MM.1S (cell line): ENCODE measurements at regions not wholly inside any gene's neighbourhood (a gene's known extent, or its start where the extent isn't known, plus 50 kb on each side); places are given as distances from the start of the nearest gene placed in this dataset.

Experiments
- DNase-seq: peaks from one replicate; pipeline ENCODE4 v3.0.0-alpha.2; 2015
- H2AFZ ChIP-seq: fragments of 300-600 bp; sonication (generic); 2 replicates; pipeline ENCODE4 v1.6.0; 2016; ENCODE audit warnings: antibody characterized with exemption, low read length
- H3F3A ChIP-seq: fragments of 300-600 bp; sonication (generic); 2 replicates; pipeline ENCODE4 v1.6.1; 2016; ENCODE audit warnings: mild to moderate bottlenecking, antibody characterized with exemption, low read length, moderate library complexity, mixed read lengths; ENCODE audit not compliant: insufficient read depth
- H3K27ac ChIP-seq: fragments of 300-600 bp; sonication (generic); 2 replicates; pipeline ENCODE4 v1.5.1; 2016; ENCODE audit warnings: mild to moderate bottlenecking, low read length
- H3K27me3 ChIP-seq: fragments of 300-600 bp; sonication (generic); replicated peaks from 2 replicates; pipeline ENCODE4 v1.6.0; 2016; ENCODE audit warnings: low read length; ENCODE audit not compliant: insufficient read depth
- H3K36me3 ChIP-seq: fragments of 300-600 bp; sonication (generic); replicated peaks from 2 replicates; pipeline ENCODE4 v1.6.1; 2016; ENCODE audit warnings: mild to moderate bottlenecking, low read length, mixed read lengths; ENCODE audit not compliant: insufficient read depth
- H3K4me1 ChIP-seq: fragments of 300-600 bp; sonication (generic); 2 replicates; pipeline ENCODE4 v1.6.1; 2016; ENCODE audit warnings: low read length, mixed read lengths
- H3K4me2 ChIP-seq: fragments of 300-600 bp; sonication (generic); 2 replicates; pipeline ENCODE4 v1.6.0; 2016; ENCODE audit warnings: low read depth, low read length
- H3K4me3 ChIP-seq: fragments of 300-600 bp; sonication (generic); 2 replicates; pipeline ENCODE4 v1.5.1; 2016; ENCODE audit warnings: low read length, mixed read lengths
- H3K79me2 ChIP-seq: fragments of 300-600 bp; sonication (generic); 2 replicates; pipeline ENCODE4 v1.6.1; 2016; ENCODE audit warnings: mixed run types, low read length, mixed read lengths
- H3K9ac ChIP-seq: fragments of 300-600 bp; sonication (generic); 2 replicates; pipeline ENCODE4 v1.6.1; 2016; ENCODE audit warnings: low read length, mixed read lengths
- H3K9me2 ChIP-seq: fragments of 300-600 bp; sonication (generic); replicated peaks from 2 replicates; pipeline ENCODE4 v1.6.1; 2016; ENCODE audit warnings: mild to moderate bottlenecking, low read length, mixed read lengths; ENCODE audit not compliant: insufficient read depth
- H3K9me3 ChIP-seq: fragments of 300-600 bp; sonication (generic); replicated peaks from 2 replicates; pipeline ENCODE4 v1.6.1; 2016; ENCODE audit warnings: mild to moderate bottlenecking, low read length, mixed read lengths; ENCODE audit not compliant: insufficient read depth
- H4K20me1 ChIP-seq: fragments of 300-600 bp; sonication (generic); 2 replicates; pipeline ENCODE4 v1.6.1; 2016; ENCODE audit warnings: mild to moderate bottlenecking, low read length, moderate library complexity, mixed read lengths; ENCODE audit not compliant: insufficient read depth
- EZH2 ChIP-seq: fragments of 300-600 bp; sonication (generic); optimal IDR thresholded peaks from 2 replicates; pipeline ENCODE3; 2017; ENCODE audit warnings: low read depth, mild to moderate bottlenecking, antibody characterized with exemption, low read length, mixed read lengths
- EZH2phosphoT487 ChIP-seq: fragments of 300-600 bp; sonication (generic); IDR thresholded peaks from 2 replicates; pipeline ENCODE4 v1.6.1; 2018; ENCODE audit warnings: antibody characterized with exemption, low read length
- TF ChIP-seq, protein P1 (sequence below): fragments of 300-600 bp; sonication (generic); IDR thresholded peaks from 2 replicates; pipeline ENCODE4 v1.5.1; 2016; ENCODE audit warnings: antibody characterized with exemption, low read length, mixed read lengths

- TF ChIP-seq, protein P1, sequence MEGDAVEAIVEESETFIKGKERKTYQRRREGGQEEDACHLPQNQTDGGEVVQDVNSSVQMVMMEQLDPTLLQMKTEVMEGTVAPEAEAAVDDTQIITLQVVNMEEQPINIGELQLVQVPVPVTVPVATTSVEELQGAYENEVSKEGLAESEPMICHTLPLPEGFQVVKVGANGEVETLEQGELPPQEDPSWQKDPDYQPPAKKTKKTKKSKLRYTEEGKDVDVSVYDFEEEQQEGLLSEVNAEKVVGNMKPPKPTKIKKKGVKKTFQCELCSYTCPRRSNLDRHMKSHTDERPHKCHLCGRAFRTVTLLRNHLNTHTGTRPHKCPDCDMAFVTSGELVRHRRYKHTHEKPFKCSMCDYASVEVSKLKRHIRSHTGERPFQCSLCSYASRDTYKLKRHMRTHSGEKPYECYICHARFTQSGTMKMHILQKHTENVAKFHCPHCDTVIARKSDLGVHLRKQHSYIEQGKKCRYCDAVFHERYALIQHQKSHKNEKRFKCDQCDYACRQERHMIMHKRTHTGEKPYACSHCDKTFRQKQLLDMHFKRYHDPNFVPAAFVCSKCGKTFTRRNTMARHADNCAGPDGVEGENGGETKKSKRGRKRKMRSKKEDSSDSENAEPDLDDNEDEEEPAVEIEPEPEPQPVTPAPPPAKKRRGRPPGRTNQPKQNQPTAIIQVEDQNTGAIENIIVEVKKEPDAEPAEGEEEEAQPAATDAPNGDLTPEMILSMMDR, result no peak
- Histone ChIP-seq H3K4me2 (no peak overlapping the region), H3F3A (no peaks in the 10 kb centered on the region)
Measured at GRCh38 chr5:13501176-13501575, 443.3 kb downstream of the DNAH5 start.

DNA sequence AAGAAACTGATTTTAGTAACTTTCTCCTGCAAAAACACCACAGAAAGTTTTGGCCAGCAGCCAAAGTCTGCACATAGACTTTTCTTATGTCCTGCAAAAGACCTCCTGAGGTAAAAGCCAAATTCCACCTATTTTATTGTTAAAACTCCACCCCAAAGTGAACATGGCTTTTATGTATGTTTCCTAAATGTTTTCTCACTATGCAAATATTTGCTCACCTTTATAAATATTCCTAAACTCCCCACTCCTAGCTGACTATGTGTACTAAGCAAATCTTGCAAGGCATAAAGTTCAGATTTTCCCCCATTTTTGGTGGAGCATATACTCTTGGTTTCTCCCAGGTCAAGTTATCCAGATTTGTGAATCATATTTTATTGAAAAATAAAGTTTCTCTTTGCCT, 446.2 kb downstream of the DNAH5 start:
- H3K9me2 ChIP-seq, result no peaks in the 10 kb centered on the region
- H3F3A ChIP-seq, result no peaks in the 10 kb centered on the region
- H3K4me1 ChIP-seq, result no peaks in the 10 kb centered on the region
- no peaks in the 10 kb centered on the region for H3K36me3 ChIP-seq
- DNase-seq, result no peak
- TF ChIP-seq, protein P1, result no peak
- TF ChIP-seq EZH2, result no peak
- TF ChIP-seq EZH2phosphoT487, result no peak
- H3K79me2 ChIP-seq, result no peaks in the 10 kb centered on the region
- H3K27ac ChIP-seq, result no peak overlapping the region
- no peaks in the 10 kb centered on the region for H4K20me1 ChIP-seq
- H3K9me3 ChIP-seq, result no peaks in the 10 kb centered on the region
- no peak overlapping the region for H3K4me2 ChIP-seq
- no peak overlapping the region for H3K9ac ChIP-seq
- H2AFZ ChIP-seq, result no peak overlapping the region
- no peaks in the 10 kb centered on the region for H3K27me3 ChIP-seq
- H3K4me3 ChIP-seq, result no peak overlapping the region

More at GRCh38 chr5:13501176-13501575, 443.3 kb downstream of the DNAH5 start:
- Histone ChIP-seq H3K79me2 (no peaks in the 10 kb centered on the region), H3K9me3 (no peaks in the 10 kb centered on the region), H3K4me3 (no peak overlapping the region), H3K4me1 (no peaks in the 10 kb centered on the region), H3K9ac (no peak overlapping the region), H3K9me2 (no peaks in the 10 kb centered on the region), H2AFZ (no peak overlapping the region), H4K20me1 (no peaks in the 10 kb centered on the region), H3K27me3 (no peaks in the 10 kb centered on the region), H3K27ac (no peak overlapping the region), H3K36me3 (no peaks in the 10 kb centered on the region)
- DNase-seq, result no peak

GRCh38 chr5:13488254-13488931, 456.1 kb downstream of the DNAH5 start:
- H3K4me2 ChIP-seq, result peak overlapping the region; percentile 30
- no peak overlapping the region for H3K9ac ChIP-seq
- no peak overlapping the region for H3K27ac ChIP-seq
- no peaks in the 10 kb centered on the region for H3K79me2 ChIP-seq
- H3K4me3 ChIP-seq, result peak overlapping the region; percentile 30
- peak overlapping the region; percentile 47 for H2AFZ ChIP-seq
- H3K9me3 ChIP-seq, result no peaks in the 10 kb centered on the region
- peak; percentile 14 for DNase-seq
- no peaks in the 10 kb centered on the region for H3K4me1 ChIP-seq
- no peaks in the 10 kb centered on the region for H3K9me2 ChIP-seq
- no peaks in the 10 kb centered on the region for H4K20me1 ChIP-seq
- H3F3A ChIP-seq, result no peaks in the 10 kb centered on the region
- no peak for TF ChIP-seq EZH2
- TF ChIP-seq, protein P1, result no peak
- no peak for TF ChIP-seq EZH2phosphoT487
- no peaks in the 10 kb centered on the region for H3K36me3 ChIP-seq
- no peaks in the 10 kb centered on the region for H3K27me3 ChIP-seq
